Skeletal muscle satellite cell (primary cell): ENCODE measurements at regions not wholly inside any gene's neighbourhood (a gene's known extent, or its start where the extent isn't known, plus 50 kb on each side); places are given as distances from the start of the nearest gene placed in this dataset.

Experiments
- H3K27me3 ChIP-seq: 2 replicates; pipeline ENCODE4 v1.7.0; 2013; ENCODE audit warnings: low read length; ENCODE audit not compliant: control insufficient read depth, insufficient read depth
- H3K36me3 ChIP-seq: 2 replicates; pipeline ENCODE4 v1.7.0; 2013; ENCODE audit warnings: mild to moderate bottlenecking, control low read depth, low read length; ENCODE audit not compliant: insufficient read depth
- H3K4me1 ChIP-seq: 2 replicates; pipeline ENCODE4 v1.7.0; 2013; ENCODE audit warnings: low read length; ENCODE audit not compliant: control insufficient read depth, insufficient read depth
- H3K4me2 ChIP-seq: 2 replicates; pipeline ENCODE4 v1.7.0; 2013; ENCODE audit warnings: mild to moderate bottlenecking, low read length
- H3K4me3 ChIP-seq: 2 replicates; pipeline ENCODE4 v1.7.0; 2013; ENCODE audit warnings: low read length
- H3K9ac ChIP-seq: 2 replicates; pipeline ENCODE4 v1.7.0; 2013; ENCODE audit warnings: mild to moderate bottlenecking, low read depth, low read length, moderate library complexity
- H3K9me3 ChIP-seq: replicated peaks from 2 replicates; pipeline ENCODE4 v1.7.0; 2013; ENCODE audit warnings: mild to moderate bottlenecking, control low read depth, low read length

GRCh38 chr9:7377489-7377888 lies 422.1 kb downstream of the DMAC1 start:
- no peak overlapping the region for H3K9ac ChIP-seq
- no peaks in the 10 kb centered on the region for H3K9me3 ChIP-seq
- H3K27me3 ChIP-seq, result no peaks in the 10 kb centered on the region
- no peaks in the 10 kb centered on the region for H3K4me1 ChIP-seq
- no peak overlapping the region for H3K4me2 ChIP-seq
- no peaks in the 10 kb centered on the region for H3K36me3 ChIP-seq
- no peak overlapping the region for H3K4me3 ChIP-seq

DNA sequence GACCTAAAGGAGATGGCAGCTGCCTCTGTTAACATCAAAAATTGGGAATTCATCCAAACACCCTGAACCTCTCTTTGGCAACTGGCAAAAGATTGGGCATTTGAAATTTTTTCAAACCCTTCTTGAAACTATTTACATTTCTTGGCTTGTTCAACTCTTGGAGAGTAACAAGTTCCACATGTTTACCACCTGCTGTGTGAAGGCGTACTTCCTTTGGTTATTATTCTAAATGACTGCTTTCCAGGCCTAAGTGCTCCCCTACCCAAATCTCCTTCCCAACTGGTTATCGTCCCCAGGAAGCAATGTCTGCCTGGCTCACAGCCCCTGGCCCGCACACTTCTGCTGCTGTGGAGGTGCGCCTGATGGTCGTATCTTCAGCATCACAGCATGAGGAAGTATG lies 422.7 kb downstream of the DMAC1 start:
- Histone ChIP-seq H3K27me3 (no peaks in the 10 kb centered on the region), H3K4me2 (no peak overlapping the region), H3K36me3 (no peaks in the 10 kb centered on the region), H3K4me3 (no peak overlapping the region), H3K4me1 (no peaks in the 10 kb centered on the region), H3K9me3 (no peaks in the 10 kb centered on the region), H3K9ac (no peak overlapping the region)

DNA sequence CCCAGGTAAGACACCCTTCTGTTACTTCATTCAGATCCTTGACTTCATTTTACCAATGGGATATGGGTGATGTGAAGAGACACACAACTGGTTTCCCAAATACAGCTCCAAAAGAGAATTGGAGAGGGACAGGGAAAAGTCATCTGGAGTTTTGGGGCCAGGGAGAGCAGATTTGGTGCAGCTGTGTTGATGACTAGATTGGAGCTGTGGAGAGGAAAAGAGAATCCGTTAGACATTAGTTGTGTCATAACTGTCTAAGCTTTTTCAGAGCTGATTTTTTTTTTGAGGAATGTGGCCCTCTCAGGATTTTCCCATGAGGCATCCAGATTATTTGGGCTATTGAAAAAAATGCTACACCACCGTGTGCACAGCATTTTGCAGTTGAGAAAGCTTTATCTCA lies 423.4 kb downstream of the DMAC1 start:
- H3K4me3 ChIP-seq, result no peak overlapping the region
- no peaks in the 10 kb centered on the region for H3K4me1 ChIP-seq
- H3K36me3 ChIP-seq, result no peaks in the 10 kb centered on the region
- H3K27me3 ChIP-seq, result no peaks in the 10 kb centered on the region
- H3K9ac ChIP-seq, result no peak overlapping the region
- H3K9me3 ChIP-seq, result no peaks in the 10 kb centered on the region
- no peak overlapping the region for H3K4me2 ChIP-seq

- H3K9ac ChIP-seq, result no peak overlapping the region
- H3K27me3 ChIP-seq, result no peaks in the 10 kb centered on the region
- H3K36me3 ChIP-seq, result no peaks in the 10 kb centered on the region
- no peaks in the 10 kb centered on the region for H3K4me1 ChIP-seq
- H3K4me2 ChIP-seq, result no peak overlapping the region
- H3K9me3 ChIP-seq, result no peaks in the 10 kb centered on the region
- no peak overlapping the region for H3K4me3 ChIP-seq
Observed at GRCh38 chr9:7375013-7375511, 424.5 kb downstream of the DMAC1 start.

DNA sequence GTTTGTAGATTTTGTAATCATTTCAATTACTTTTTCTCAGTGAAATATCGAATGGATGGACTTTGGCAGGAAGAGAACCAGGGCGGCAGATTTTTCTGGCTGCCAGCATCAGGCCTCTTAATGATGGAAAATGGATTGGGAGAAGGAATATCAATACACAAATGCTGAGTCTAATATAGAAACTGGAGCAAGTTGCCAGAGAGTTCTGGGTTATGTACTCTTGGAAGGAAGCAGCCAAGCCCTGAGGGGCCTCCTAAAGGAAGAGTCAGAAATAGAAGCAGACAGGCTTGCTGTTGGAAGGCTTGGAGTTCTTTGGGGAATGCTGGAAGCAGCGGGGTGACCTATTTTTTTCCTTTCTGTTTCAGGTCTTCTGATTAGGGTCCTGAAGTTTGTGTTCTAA lies 428.6 kb downstream of the DMAC1 start:
- peaks cover 12% of the 10 kb centered on the region for H3K4me1 ChIP-seq
- H3K9ac ChIP-seq, result no peak overlapping the region
- H3K36me3 ChIP-seq, result no peaks in the 10 kb centered on the region
- H3K4me2 ChIP-seq, result no peak overlapping the region
- H3K27me3 ChIP-seq, result no peaks in the 10 kb centered on the region
- H3K4me3 ChIP-seq, result no peak overlapping the region
- H3K9me3 ChIP-seq, result no peaks in the 10 kb centered on the region

- Histone ChIP-seq H3K4me2 (no peak overlapping the region), H3K36me3 (no peaks in the 10 kb centered on the region), H3K9me3 (no peaks in the 10 kb centered on the region), H3K4me1 (peaks cover 12% of the 10 kb centered on the region), H3K27me3 (no peaks in the 10 kb centered on the region), H3K4me3 (no peak overlapping the region), H3K9ac (no peak overlapping the region)
Observed at GRCh38 chr9:7370381-7370780, 429.2 kb downstream of the DMAC1 start.

- Histone ChIP-seq H3K27me3 (no peaks in the 10 kb centered on the region), H3K9ac (no peak overlapping the region), H3K9me3 (no peaks in the 10 kb centered on the region), H3K36me3 (no peaks in the 10 kb centered on the region), H3K4me1 (peaks cover 12% of the 10 kb centered on the region), H3K4me3 (no peak overlapping the region), H3K4me2 (no peak overlapping the region)
Observed at GRCh38 chr9:7369384-7369821, 430.2 kb downstream of the DMAC1 start.

DNA sequence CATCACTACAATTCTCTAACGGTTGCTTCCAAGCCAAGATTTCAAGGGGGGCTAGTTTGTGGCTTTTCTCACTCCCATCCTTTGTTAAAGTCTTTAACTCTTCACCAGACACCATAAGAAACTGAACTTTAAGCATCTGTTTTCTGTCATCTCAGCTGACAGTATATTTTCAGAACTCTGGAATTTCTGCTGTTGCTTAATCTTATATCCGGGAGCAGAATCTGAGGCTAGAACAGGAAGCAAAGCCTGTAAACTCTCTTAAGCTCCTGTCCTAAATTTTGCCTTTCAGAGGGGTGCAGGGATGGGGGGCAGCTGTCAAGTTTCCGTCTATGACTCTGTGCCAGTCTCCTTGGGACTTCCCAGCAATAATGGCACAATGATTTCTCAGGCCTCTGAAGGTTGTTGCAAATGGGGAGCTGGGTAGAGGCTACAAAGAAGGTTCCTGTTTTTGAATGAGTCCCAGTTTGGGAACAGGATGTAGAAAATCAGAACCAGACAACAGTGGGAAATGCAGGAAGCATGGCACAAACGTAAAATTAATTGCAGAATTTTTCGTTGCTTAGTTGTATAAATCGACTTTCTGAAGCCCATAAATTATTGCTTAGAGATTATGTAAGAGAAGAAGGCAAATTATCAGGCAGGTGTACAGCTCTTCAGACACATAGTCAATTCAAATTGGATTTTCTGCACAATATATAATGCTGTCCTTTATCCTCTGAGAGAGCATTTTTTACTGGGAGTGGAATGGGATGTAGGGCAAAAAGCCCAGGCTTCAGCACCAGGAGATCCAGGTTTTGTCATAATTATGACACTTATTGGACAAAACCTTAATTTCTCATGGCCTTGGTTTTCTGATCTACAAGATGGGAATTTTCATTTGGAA lies 430.9 kb downstream of the DMAC1 start:
- Histone ChIP-seq H3K4me2 (peak overlapping the region; percentile 65), H3K9me3 (no peaks in the 10 kb centered on the region), H3K27me3 (no peaks in the 10 kb centered on the region), H3K36me3 (no peaks in the 10 kb centered on the region), H3K4me3 (no peak overlapping the region), H3K9ac (peak overlapping the region; percentile 29), H3K4me1 (peaks cover 12% of the 10 kb centered on the region)

DNA sequence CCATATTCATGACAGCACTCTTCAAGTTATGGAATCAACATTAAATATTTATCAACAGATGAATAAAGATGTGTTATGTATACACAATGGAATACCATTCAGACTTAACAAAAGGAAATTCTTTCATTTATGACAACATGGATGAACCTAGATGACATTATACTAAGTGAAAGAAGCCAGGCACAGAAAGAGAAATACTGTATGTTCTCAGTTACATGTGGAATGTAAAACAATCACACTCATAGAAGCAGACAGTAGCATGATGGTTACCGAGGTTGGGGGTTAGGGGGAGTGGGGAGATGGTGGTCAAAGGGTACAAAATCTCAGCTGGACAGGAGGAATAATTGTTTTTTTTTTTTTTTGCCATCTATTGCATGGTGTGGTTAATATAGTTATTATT lies 431.9 kb downstream of the DMAC1 start:
- Histone ChIP-seq H3K36me3 (no peaks in the 10 kb centered on the region), H3K9ac (no peak overlapping the region), H3K27me3 (no peaks in the 10 kb centered on the region), H3K9me3 (no peaks in the 10 kb centered on the region), H3K4me3 (no peak overlapping the region), H3K4me1 (peaks cover 12% of the 10 kb centered on the region), H3K4me2 (no peak overlapping the region)

DNA sequence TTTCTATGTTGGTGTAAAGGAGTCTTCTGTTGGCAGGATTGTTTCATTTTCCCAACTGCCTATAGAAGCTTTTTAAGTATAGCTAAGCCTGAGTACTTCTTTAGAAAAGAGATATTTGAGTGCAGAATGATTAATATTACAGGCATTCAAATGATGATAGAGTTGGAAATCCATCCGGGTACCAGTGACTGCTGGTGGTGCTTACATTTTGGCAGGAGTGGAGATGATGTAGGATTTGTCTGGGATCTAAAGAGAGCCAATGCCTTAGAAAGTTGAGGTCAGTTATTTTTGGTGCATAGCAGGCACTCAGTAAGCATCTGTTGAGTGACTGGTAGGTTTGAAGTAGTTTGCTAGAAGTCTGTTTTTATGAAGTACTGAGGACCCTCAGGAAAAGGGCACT lies 433.5 kb downstream of the DMAC1 start:
- H3K36me3 ChIP-seq, result no peaks in the 10 kb centered on the region
- no peak overlapping the region for H3K9ac ChIP-seq
- no peak overlapping the region for H3K4me2 ChIP-seq
- H3K4me1 ChIP-seq, result peaks cover 12% of the 10 kb centered on the region
- no peak overlapping the region for H3K4me3 ChIP-seq
- no peaks in the 10 kb centered on the region for H3K27me3 ChIP-seq
- no peaks in the 10 kb centered on the region for H3K9me3 ChIP-seq

DNA sequence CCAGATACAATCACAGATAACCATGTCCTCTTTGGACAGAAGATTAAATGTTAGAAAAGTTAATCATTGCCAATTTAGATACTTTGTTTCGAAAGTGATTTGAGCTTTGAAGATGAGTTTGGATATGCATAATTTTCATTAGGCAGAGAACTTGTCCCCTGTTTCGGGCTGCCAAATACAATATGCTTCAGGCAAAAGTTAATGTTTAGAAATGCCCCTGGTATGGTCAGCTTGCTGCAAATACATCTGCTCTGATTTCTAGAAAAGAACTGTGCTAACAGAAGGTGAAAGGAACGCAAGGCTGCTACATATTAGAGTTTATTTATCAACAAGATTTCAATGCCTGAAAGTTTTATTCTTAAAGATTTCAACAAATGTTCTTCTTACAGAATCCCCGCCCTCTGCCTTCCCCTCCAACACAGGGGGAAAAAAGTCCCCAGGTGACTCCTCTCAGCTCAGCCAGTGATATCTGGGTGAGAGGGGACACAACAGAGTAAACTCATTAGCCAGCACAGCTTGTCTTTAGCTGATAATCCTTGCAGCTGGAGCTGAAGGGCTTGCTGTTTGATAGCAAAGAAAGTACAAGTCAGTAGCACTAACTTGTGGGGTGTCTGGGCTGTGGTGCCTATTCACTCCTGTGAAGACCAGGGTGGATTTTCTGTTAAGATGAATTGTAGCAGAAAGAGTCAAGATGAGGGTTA lies 435.7 kb downstream of the DMAC1 start:
- Histone ChIP-seq H3K4me2 (no peak overlapping the region), H3K27me3 (no peaks in the 10 kb centered on the region), H3K9ac (no peak overlapping the region), H3K36me3 (no peaks in the 10 kb centered on the region), H3K4me3 (no peak overlapping the region), H3K9me3 (no peaks in the 10 kb centered on the region), H3K4me1 (peaks cover 12% of the 10 kb centered on the region)
